NT2/D1 (cell line): ENCODE measurements at regions not wholly inside any gene's neighbourhood (a gene's known extent, or its start where the extent isn't known, plus 50 kb on each side); places are given as distances from the start of the nearest gene placed in this dataset.

Experiments used
- DNase-seq: peaks from one replicate; pipeline ENCODE4 v3.0.0-alpha.2; 2011; ENCODE audit warnings: low read depth, low spot score
- H3K27me3 ChIP-seq: 2 replicates; pipeline ENCODE4 v1.6.0; 2011; ENCODE audit warnings: mild to moderate bottlenecking; ENCODE audit not compliant: insufficient read length, insufficient read depth
- H3K36me3 ChIP-seq: 2 replicates; pipeline ENCODE4 v1.6.1; 2011; ENCODE audit warnings: mild to moderate bottlenecking, low read length, mixed read lengths; ENCODE audit not compliant: insufficient read depth, insufficient read length
- H3K4me1 ChIP-seq: 2 replicates; pipeline ENCODE4 v1.5.1; 2011; ENCODE audit not compliant: insufficient read depth, insufficient read length
- H3K4me3 ChIP-seq: 2 replicates; pipeline ENCODE4 v1.5.1; 2011; ENCODE audit warnings: low read depth; ENCODE audit not compliant: insufficient read length
- H3K9ac ChIP-seq: 2 replicates; pipeline ENCODE4 v1.6.0; 2011; ENCODE audit warnings: low read depth; ENCODE audit not compliant: insufficient read length
- H3K9me3 ChIP-seq: 2 replicates; pipeline ENCODE4 v1.5.1; 2011; ENCODE audit warnings: mild to moderate bottlenecking, low read length; ENCODE audit not compliant: insufficient read depth
- SUZ12 ChIP-seq: IDR thresholded peaks from 2 replicates; pipeline ENCODE4 v1.6.1; 2011; ENCODE audit not compliant: insufficient read length, insufficient read depth; ENCODE audit errors: extremely low read depth
- YY1 ChIP-seq: IDR thresholded peaks from 2 replicates; pipeline ENCODE4 v1.6.1; 2011; ENCODE audit not compliant: insufficient read length, insufficient read depth
- ZNF274 ChIP-seq: IDR thresholded peaks from 2 replicates; pipeline ENCODE4 v1.6.1; 2011; ENCODE audit warnings: mild to moderate bottlenecking, low read depth, low read length

GRCh38 chr7:136213012-136213411 lies 235.9 kb upstream of the MTPN start:
- no peak for DNase-seq
- Histone ChIP-seq H3K9me3 (no peaks in the 10 kb centered on the region), H3K9ac (no peak overlapping the region), H3K27me3 (no peaks in the 10 kb centered on the region), H3K4me1 (no peaks in the 10 kb centered on the region), H3K36me3 (no peaks in the 10 kb centered on the region), H3K4me3 (no peak overlapping the region)
- TF ChIP-seq ZNF274 = no peak
- no peak for TF ChIP-seq YY1
- TF ChIP-seq SUZ12 = no peak

GRCh38 chr7:136210664-136211063 lies 233.5 kb upstream of the MTPN start:
- Histone ChIP-seq H3K9me3 (no peaks in the 10 kb centered on the region), H3K4me1 (no peaks in the 10 kb centered on the region), H3K36me3 (no peaks in the 10 kb centered on the region), H3K4me3 (no peak overlapping the region), H3K27me3 (no peaks in the 10 kb centered on the region), H3K9ac (no peak overlapping the region)
- no peak for DNase-seq
- TF ChIP-seq ZNF274 (no peak), SUZ12 (no peak), YY1 (no peak)

GRCh38 chr7:136210079-136210478 lies 232.9 kb upstream of the MTPN start:
- no peak overlapping the region for H3K4me3 ChIP-seq
- no peak overlapping the region for H3K9ac ChIP-seq
- TF ChIP-seq YY1 (no peak), SUZ12 (no peak), ZNF274 (no peak)

GRCh38 chr7:136205956-136206355 lies 228.8 kb upstream of the MTPN start:
- Histone ChIP-seq H3K4me3 (no peak overlapping the region), H3K36me3 (no peaks in the 10 kb centered on the region), H3K9me3 (no peaks in the 10 kb centered on the region), H3K4me1 (no peaks in the 10 kb centered on the region), H3K9ac (no peak overlapping the region), H3K27me3 (no peaks in the 10 kb centered on the region)
- no peak for DNase-seq
- TF ChIP-seq ZNF274 (no peak), YY1 (no peak), SUZ12 (no peak)

More at GRCh38 chr7:136210079-136210478, 232.9 kb upstream of the MTPN start:
- no peak for DNase-seq
- H3K9me3 ChIP-seq = no peaks in the 10 kb centered on the region
- no peaks in the 10 kb centered on the region for H3K36me3 ChIP-seq
- no peaks in the 10 kb centered on the region for H3K27me3 ChIP-seq
- no peaks in the 10 kb centered on the region for H3K4me1 ChIP-seq

- no peak overlapping the region for H3K9ac ChIP-seq
- no peak for TF ChIP-seq YY1
- no peak for TF ChIP-seq SUZ12
These were observed 221.0 kb upstream of the MTPN start for GRCh38 chr7:136198168-136198567.

GRCh38 chr7:136194878-136195277 lies 217.7 kb upstream of the MTPN start:
- no peaks in the 10 kb centered on the region for H3K36me3 ChIP-seq
- H3K4me3 ChIP-seq = no peak overlapping the region
- H3K4me1 ChIP-seq = no peaks in the 10 kb centered on the region
- no peak for DNase-seq
- no peaks in the 10 kb centered on the region for H3K27me3 ChIP-seq
- TF ChIP-seq YY1 (no peak), SUZ12 (no peak), ZNF274 (no peak)
- no peak overlapping the region for H3K9ac ChIP-seq
- no peaks in the 10 kb centered on the region for H3K9me3 ChIP-seq

More at GRCh38 chr7:136198168-136198567, 221.0 kb upstream of the MTPN start:
- H3K27me3 ChIP-seq = no peaks in the 10 kb centered on the region
- H3K4me3 ChIP-seq = no peak overlapping the region
- DNase-seq = no peak
- no peaks in the 10 kb centered on the region for H3K36me3 ChIP-seq
- no peaks in the 10 kb centered on the region for H3K9me3 ChIP-seq
- H3K4me1 ChIP-seq = no peaks in the 10 kb centered on the region

- H3K4me3 ChIP-seq = no peak overlapping the region
- no peaks in the 10 kb centered on the region for H3K4me1 ChIP-seq
- no peak overlapping the region for H3K9ac ChIP-seq
- H3K9me3 ChIP-seq = no peaks in the 10 kb centered on the region
- DNase-seq = no peak
- H3K36me3 ChIP-seq = no peaks in the 10 kb centered on the region
- no peaks in the 10 kb centered on the region for H3K27me3 ChIP-seq
- no peak for TF ChIP-seq SUZ12
- no peak for TF ChIP-seq YY1
- TF ChIP-seq ZNF274 = no peak
These were observed 216.8 kb upstream of the MTPN start for GRCh38 chr7:136193940-136194339.
